ENCODE measurements at regions not wholly inside any gene's neighbourhood (a gene's known extent, or its start where the extent isn't known, plus 50 kb on each side); places are given as distances from the start of the nearest gene placed in this dataset.

GRCh38 chr7:16935341-16935735, 53.6 kb upstream of the AGR3 start:
- TF ChIP-seq CTCF (IDR thresholded peaks at IDR 0.05) (no peak), POLR2A (IDR thresholded peaks at IDR 0.05) (no peak)
